Adrenal gland (tissue), 9 donors: ENCODE measurements at regions not wholly inside any gene's neighbourhood (a gene's known extent, or its start where the extent isn't known, plus 50 kb on each side); places are given as distances from the start of the nearest gene placed in this dataset.
A peak's percentile ranks its signal among the peaks of the same experiment; 100 is the strongest.

Source experiments
- DNase-seq, 7 donors: peaks; one replicate each; pipeline ENCODE4 v3.0.0-alpha.2; 2019 to 2020
- H3K27ac ChIP-seq, 5 donors: fragments of 200-600 bp; sonication (generic) in 4 of 5; 1 replicate in 3 of 5; 2 replicates in 2 of 5; pipeline versions ENCODE4 v1.5.1 to v1.8.0; 2016 to 2020; ENCODE audit warnings: mild to moderate bottlenecking in 1 of 5
- H3K27me3 ChIP-seq: fragments of 200-600 bp; 2 replicates; pipeline ENCODE4 v1.8.0; 2021
- H3K36me3 ChIP-seq, 2 donors: fragments of 200-600 bp; replicated peaks in 1 of 2; 1 replicate in 1 of 2; 2 replicates in 1 of 2; pipeline versions ENCODE4 v1.5.1 to v1.8.0; 2018 to 2022
- H3K4me1 ChIP-seq, 2 donors: fragments of 200-600 bp; replicated peaks in 1 of 2; 1 replicate in 1 of 2; 2 replicates in 1 of 2; pipeline versions ENCODE4 v1.5.1 to v1.8.0; 2018 to 2021
- H3K4me3 ChIP-seq, 4 donors: fragments of 200-600 bp; sonication (generic) in 3 of 4; one replicate each; pipeline ENCODE4 v1.5.1; 2016 to 2018
- H3K9me3 ChIP-seq, 3 donors: fragments of 200-600 bp; sonication (generic) in 1 of 3; replicated peaks in 1 of 3; 1 replicate in 2 of 3; 2 replicates in 1 of 3; pipeline versions ENCODE4 v1.5.1 to v1.8.0; 2016 to 2021
- POLR2A ChIP-seq, 2 donors: fragments of 450-650 bp; IDR thresholded peaks; one replicate each; pipeline ENCODE4 v1.6.1; 2017; ENCODE audit warnings: antibody characterized with exemption in 2 of 2, mild to moderate bottlenecking in 2 of 2, moderate library complexity in 1 of 2
- WGBS, 4 donors: extraction: QIAGEN DNeasy Blood & Tissue Kit in 2 of 4; methylation state at CpG; one replicate each; pipeline versions ENCODE4 v1.1.5 to v1.1.7; 2013 to 2017; 5-methylcytosine and 5-hydroxymethylcytosine counted together
- intact Hi-C, 2 donors: fragments of 100-400 bp; cut with DNase I; formaldehyde crosslinking; loops; one replicate each; pipeline versions ENCODE4 v1.14.1 to v1.15.0; 2022 to 2023
- TF ChIP-seq, protein P1 (sequence below), 6 experiments: fragments of 450-650 bp in 4 of 6; fragments of 200-600 bp in 2 of 6; sonication (generic) in 1 of 6; IDR thresholded peaks; 1 replicate in 5 of 6; 2 replicates in 1 of 6; pipeline versions ENCODE4 v1.5.1 to v1.8.0; 2016 to 2021; ENCODE audit warnings: antibody characterized with exemption in 6 of 6, mild to moderate bottlenecking in 2 of 6, moderate library complexity in 1 of 6
- donor health status: healthy with polysubstance abuse.
- donor health status: Bipolar disorder and iron deficiency.
- donor health status: DM: yes; HTN: yes; CAD: no.
- donor health status: DM: no; HTN: no; CAD: no.
- donor health status: DM: no; HTN: no; CAD: no.

DNA sequence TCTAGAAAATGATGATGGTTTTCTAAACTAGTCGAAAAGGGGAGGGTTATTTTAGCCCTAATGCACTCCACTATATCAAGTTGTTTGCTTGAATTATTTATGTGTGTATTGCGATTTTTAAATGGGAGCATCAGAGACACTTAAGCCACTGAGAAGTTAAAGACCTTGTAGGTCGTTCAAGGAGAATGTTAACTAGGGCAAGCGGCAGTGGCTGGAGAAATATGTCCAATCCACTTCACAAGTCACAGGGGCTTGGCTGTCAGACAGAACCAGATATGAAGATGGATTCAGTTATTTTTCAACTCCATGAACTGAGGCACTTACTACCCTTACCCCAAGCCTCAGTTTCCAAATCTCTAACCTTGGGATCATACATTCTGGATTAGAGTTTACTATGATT is 702.0 kb downstream of the CDH11 start:
- H3K27me3 ChIP-seq: no peaks in the 10 kb centered on the region
- H3K9me3 ChIP-seq: no peaks in the 10 kb centered on the region
- TF ChIP-seq, protein P1, sequence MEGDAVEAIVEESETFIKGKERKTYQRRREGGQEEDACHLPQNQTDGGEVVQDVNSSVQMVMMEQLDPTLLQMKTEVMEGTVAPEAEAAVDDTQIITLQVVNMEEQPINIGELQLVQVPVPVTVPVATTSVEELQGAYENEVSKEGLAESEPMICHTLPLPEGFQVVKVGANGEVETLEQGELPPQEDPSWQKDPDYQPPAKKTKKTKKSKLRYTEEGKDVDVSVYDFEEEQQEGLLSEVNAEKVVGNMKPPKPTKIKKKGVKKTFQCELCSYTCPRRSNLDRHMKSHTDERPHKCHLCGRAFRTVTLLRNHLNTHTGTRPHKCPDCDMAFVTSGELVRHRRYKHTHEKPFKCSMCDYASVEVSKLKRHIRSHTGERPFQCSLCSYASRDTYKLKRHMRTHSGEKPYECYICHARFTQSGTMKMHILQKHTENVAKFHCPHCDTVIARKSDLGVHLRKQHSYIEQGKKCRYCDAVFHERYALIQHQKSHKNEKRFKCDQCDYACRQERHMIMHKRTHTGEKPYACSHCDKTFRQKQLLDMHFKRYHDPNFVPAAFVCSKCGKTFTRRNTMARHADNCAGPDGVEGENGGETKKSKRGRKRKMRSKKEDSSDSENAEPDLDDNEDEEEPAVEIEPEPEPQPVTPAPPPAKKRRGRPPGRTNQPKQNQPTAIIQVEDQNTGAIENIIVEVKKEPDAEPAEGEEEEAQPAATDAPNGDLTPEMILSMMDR (IDR thresholded peaks at IDR 0.05): no peak
- no peak for TF ChIP-seq POLR2A (IDR thresholded peaks at IDR 0.05)
- intact Hi-C loops: no loop called here
- no peak overlapping the region for H3K4me3 ChIP-seq
- H3K27ac ChIP-seq: no peak overlapping the region
- peaks cover 0 to 6% of the 10 kb centered on the region in 2 donors for H3K4me1 ChIP-seq
- H3K36me3 ChIP-seq: no peaks in the 10 kb centered on the region
- no peak for DNase-seq
- 76 to 85% (median 80%) methylated on average over 4 of the region's 4 CpGs for WGBS, 4 donors

DNA sequence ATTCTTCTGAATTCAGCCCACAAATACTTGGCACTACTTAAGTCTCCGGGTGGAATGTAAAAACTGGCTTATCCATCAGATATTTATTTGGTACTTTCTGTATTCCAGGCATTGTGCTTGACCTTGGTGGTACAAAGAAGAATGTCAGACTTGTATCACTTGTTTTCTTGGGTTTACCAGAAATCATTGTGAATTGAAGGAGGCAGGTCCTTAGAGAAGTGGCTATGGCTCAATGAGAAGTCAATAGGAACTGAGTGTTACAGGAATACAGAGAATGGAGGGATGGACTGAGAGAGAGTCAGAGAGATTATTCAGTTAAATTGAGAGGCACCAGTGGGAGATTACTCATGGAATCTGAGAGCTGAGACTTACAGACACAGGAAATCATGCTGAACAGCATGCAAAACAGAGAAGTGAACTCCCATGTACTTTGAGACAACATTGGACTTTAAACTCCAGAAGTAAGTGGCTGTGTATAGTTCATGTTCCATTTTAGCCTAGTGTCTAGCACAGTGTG is 704.1 kb downstream of the CDH11 start:
- H3K36me3 ChIP-seq: no peaks in the 10 kb centered on the region
- intact Hi-C loops: no loop called here
- H3K27me3 ChIP-seq: no peaks in the 10 kb centered on the region
- WGBS, 4 donors: 29 to 45% (median 37%) methylated on average over 1 of the region's 1 CpG
- H3K4me1 ChIP-seq: peaks cover 0 to 10% of the 10 kb centered on the region in 2 donors
- H3K9me3 ChIP-seq: no peaks in the 10 kb centered on the region
- TF ChIP-seq, protein P1 (IDR thresholded peaks at IDR 0.05): no peak
- no peak for TF ChIP-seq POLR2A (IDR thresholded peaks at IDR 0.05)
- no peak for DNase-seq
- H3K4me3 ChIP-seq: no peak overlapping the region
- no peak overlapping the region for H3K27ac ChIP-seq

DNA sequence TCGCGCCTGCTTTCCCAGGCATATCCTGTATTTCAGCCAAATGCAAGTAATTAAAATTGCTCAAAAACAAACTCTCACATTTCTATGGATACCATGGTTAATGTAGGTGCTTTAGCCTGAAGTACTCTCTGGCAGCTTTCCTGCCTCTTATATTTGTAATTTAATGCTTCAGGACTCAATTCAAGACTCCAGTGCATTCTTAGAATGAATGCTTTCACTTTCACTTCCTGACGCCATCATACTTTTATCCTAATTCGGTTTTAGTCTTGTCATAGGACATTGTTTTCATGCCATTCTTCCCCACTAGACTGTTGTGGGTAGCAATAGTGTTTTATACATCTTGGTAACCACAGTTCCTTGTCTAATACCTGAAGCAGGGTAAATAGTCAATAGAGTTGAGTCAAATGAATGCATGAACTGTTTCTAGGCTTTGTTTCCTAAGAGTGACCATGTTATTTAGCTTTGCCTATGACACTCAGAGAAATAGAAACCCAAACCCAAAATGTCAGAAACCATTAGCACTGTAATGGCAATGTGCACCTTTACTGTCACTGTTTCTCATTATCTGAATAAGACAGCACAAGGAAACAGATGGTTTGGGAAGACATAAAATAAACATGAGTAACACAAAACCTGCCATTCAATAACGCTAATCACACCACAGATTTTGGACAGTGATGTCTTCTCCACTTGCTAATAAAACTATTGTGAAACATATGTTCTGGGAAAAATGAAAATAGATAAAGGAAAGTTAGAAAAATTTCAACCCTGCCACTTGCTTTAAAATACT is 705.5 kb downstream of the CDH11 start:
- WGBS, 4 donors: 66 to 74% (median 70%) methylated on average over 5 of the region's 5 CpGs
- TF ChIP-seq, protein P1 (IDR thresholded peaks at IDR 0.05): no peak
- TF ChIP-seq POLR2A (IDR thresholded peaks at IDR 0.05): no peak
- H3K9me3 ChIP-seq: no peaks in the 10 kb centered on the region
- H3K36me3 ChIP-seq: no peaks in the 10 kb centered on the region
- no peak for DNase-seq
- peaks cover 0 to 10% of the 10 kb centered on the region in 2 donors for H3K4me1 ChIP-seq
- H3K27me3 ChIP-seq: no peaks in the 10 kb centered on the region
- no peak overlapping the region for H3K27ac ChIP-seq
- H3K4me3 ChIP-seq: peak overlapping the region in 1 of 4 donors; percentile 25
- intact Hi-C loops: no loop called here

DNA sequence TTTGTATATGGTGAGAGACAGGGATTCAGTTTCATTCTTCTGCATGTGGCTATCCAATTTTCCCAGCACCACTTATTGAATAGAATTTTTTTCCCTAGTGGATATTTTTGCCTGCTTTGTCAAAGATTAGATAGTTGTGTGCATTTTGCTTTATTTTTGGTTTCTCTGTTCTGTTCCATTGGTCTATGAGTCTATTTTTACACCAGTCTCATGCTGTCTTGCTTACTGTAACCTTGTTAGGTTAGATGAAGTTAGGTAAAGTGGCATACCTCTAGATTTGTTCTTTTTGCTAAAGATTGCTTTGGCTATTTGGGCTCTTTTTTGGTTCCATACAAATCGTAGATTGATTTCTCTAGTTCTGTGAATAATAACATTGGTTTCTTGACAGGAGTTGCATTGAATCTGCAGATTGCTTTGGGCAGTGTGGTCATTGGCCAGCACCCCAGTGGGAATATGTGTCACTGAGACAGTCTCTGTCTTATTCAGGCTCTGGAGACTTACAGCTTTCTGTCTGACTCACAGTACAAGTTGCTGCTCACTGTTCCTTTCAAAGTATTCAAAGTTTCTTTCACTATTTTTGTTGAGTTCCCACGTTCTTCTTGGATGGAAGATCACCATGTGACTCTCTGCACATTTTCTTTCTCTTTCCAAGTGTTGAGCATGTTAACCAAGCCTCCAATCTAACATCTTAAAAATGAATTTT is 709.1 kb downstream of the CDH11 start:
- H3K27ac ChIP-seq: no peak overlapping the region

More for the DNA sequence above, 709.1 kb downstream of the CDH11 start:
- H3K4me3 ChIP-seq: no peak overlapping the region
- H3K9me3 ChIP-seq: no peaks in the 10 kb centered on the region
- intact Hi-C loops: no loop called here
- 31 to 53% (median 47%) methylated on average over 2 of the region's 2 CpGs for WGBS, 4 donors
- peak in 5 of 7 donors; percentile 31 to 60 (median 33) for DNase-seq
- TF ChIP-seq, protein P1 (IDR thresholded peaks at IDR 0.05): no peak
- no peak for TF ChIP-seq POLR2A (IDR thresholded peaks at IDR 0.05)
- no peaks in the 10 kb centered on the region for H3K27me3 ChIP-seq
- H3K4me1 ChIP-seq: peaks cover 15 to 24% of the 10 kb centered on the region in 2 donors
- no peaks in the 10 kb centered on the region for H3K36me3 ChIP-seq
